Glutamatergic neuron (in vitro differentiated cells): ENCODE measurements at regions not wholly inside any gene's neighbourhood (a gene's known extent, or its start where the extent isn't known, plus 50 kb on each side); places are given as distances from the start of the nearest gene placed in this dataset.

ENCODE experiments used
- DNase-seq: peaks from one replicate; pipeline ENCODE4 v3.0.0; 2022
- H3K27ac Mint-ChIP-seq: one replicate; pipeline ENCODE4 v1.8.0; 2020; ENCODE audit warnings: mild to moderate bottlenecking, mixed read lengths, inconsistent platforms; ENCODE audit not compliant: unreplicated experiment
- H3K27me3 Mint-ChIP-seq: one replicate; pipeline ENCODE4 v1.8.0; 2020; ENCODE audit warnings: mild to moderate bottlenecking, moderate library complexity, mixed read lengths, inconsistent platforms; ENCODE audit not compliant: unreplicated experiment
- H3K36me3 Mint-ChIP-seq: one replicate; pipeline ENCODE4 v1.8.0; 2020; ENCODE audit warnings: mild to moderate bottlenecking, mixed read lengths, inconsistent platforms; ENCODE audit not compliant: unreplicated experiment
- H3K4me1 Mint-ChIP-seq: one replicate; pipeline ENCODE4 v1.8.0; 2020; ENCODE audit warnings: mild to moderate bottlenecking, low read depth, mixed read lengths, inconsistent platforms; ENCODE audit not compliant: unreplicated experiment
- H3K4me3 Mint-ChIP-seq: one replicate; pipeline ENCODE4 v1.8.0; 2020; ENCODE audit warnings: mild to moderate bottlenecking, mixed read lengths, inconsistent platforms; ENCODE audit not compliant: unreplicated experiment
- H3K9me3 Mint-ChIP-seq: one replicate; pipeline ENCODE4 v1.8.0; 2020; ENCODE audit warnings: mild to moderate bottlenecking, moderate library complexity, mixed read lengths, inconsistent platforms; ENCODE audit not compliant: unreplicated experiment
- TF ChIP-seq, protein P1 (sequence below): fragments of 200-600 bp; sonication (generic); IDR thresholded peaks from one replicate; pipeline ENCODE4 v1.5.0; 2021; ENCODE audit not compliant: partially characterized antibody, unreplicated experiment

DNA sequence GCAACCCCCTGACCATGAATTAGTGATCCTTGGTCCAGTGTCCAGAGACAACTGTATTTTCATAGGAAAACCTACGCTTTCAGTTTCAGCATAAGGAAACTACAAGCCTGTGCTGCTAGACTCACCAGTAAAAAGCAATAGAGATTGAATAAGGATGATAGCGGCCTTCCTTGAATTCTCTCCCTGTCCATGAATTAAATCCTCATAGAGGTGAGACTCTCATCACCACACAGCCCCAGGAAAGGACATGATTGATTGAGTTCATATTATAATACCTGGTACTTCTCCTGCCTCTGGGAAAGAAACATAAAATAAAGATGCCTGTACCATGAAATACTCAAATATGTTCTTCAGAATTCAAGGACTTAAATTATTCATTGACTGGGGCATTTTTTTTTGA, 146.3 kb upstream of the SPOPL start:
- DNase-seq = no peak
- Mint-ChIP-seq H3K27ac (no peak overlapping the region), H3K36me3 (no peaks in the 10 kb centered on the region), H3K9me3 (no peaks in the 10 kb centered on the region), H3K4me1 (no peaks in the 10 kb centered on the region), H3K4me3 (no peak overlapping the region), H3K27me3 (no peaks in the 10 kb centered on the region)
- TF ChIP-seq, protein P1, sequence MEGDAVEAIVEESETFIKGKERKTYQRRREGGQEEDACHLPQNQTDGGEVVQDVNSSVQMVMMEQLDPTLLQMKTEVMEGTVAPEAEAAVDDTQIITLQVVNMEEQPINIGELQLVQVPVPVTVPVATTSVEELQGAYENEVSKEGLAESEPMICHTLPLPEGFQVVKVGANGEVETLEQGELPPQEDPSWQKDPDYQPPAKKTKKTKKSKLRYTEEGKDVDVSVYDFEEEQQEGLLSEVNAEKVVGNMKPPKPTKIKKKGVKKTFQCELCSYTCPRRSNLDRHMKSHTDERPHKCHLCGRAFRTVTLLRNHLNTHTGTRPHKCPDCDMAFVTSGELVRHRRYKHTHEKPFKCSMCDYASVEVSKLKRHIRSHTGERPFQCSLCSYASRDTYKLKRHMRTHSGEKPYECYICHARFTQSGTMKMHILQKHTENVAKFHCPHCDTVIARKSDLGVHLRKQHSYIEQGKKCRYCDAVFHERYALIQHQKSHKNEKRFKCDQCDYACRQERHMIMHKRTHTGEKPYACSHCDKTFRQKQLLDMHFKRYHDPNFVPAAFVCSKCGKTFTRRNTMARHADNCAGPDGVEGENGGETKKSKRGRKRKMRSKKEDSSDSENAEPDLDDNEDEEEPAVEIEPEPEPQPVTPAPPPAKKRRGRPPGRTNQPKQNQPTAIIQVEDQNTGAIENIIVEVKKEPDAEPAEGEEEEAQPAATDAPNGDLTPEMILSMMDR = no peak

DNA sequence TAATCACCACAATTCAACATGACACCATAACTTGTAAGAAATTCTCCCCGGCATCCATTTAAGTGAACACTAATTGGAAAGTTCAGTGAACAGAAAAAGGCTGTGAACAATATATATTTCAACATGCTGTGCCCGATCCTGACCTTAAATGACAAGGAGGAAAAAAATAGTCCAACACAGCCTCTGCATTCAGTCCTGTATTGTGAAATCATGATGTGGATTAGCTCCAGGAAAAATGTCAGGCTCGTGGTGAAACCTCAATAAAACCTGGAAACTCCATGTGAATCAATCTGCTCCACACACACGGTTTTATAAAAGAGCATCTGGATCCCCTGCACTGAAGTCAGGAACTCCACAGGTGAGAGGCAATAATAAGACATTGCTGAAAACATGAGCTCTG, 145.4 kb upstream of the SPOPL start:
- H3K9me3 Mint-ChIP-seq = no peaks in the 10 kb centered on the region
- H3K4me3 Mint-ChIP-seq = no peak overlapping the region
- no peaks in the 10 kb centered on the region for H3K27me3 Mint-ChIP-seq
- DNase-seq = no peak
- TF ChIP-seq, protein P1 = no peak
- no peak overlapping the region for H3K27ac Mint-ChIP-seq
- no peaks in the 10 kb centered on the region for H3K4me1 Mint-ChIP-seq
- H3K36me3 Mint-ChIP-seq = no peaks in the 10 kb centered on the region

DNA sequence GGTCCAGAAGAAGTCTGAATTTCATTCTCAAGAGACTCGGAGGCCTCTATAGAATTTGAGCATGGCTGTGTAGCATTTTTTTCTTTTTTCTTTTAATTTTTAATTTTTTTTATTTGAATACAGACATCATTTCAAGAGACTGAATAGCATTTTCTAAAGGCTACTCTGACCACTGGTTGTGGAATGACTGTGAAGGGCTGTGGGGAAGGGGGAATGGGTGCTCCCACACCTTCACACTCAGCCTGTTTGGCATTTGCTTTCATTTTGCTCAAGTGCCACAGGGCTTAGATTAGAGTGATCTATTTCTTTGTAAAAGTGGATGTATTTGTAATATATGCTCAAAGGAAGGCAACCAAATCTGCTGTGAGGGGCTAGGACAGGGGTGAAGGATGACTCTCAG, 142.0 kb upstream of the SPOPL start:
- H3K4me1 Mint-ChIP-seq = no peaks in the 10 kb centered on the region
- TF ChIP-seq, protein P1 = no peak
- H3K9me3 Mint-ChIP-seq = no peaks in the 10 kb centered on the region
- no peaks in the 10 kb centered on the region for H3K36me3 Mint-ChIP-seq
- DNase-seq = no peak
- H3K4me3 Mint-ChIP-seq = no peak overlapping the region
- no peak overlapping the region for H3K27ac Mint-ChIP-seq
- no peaks in the 10 kb centered on the region for H3K27me3 Mint-ChIP-seq

DNA sequence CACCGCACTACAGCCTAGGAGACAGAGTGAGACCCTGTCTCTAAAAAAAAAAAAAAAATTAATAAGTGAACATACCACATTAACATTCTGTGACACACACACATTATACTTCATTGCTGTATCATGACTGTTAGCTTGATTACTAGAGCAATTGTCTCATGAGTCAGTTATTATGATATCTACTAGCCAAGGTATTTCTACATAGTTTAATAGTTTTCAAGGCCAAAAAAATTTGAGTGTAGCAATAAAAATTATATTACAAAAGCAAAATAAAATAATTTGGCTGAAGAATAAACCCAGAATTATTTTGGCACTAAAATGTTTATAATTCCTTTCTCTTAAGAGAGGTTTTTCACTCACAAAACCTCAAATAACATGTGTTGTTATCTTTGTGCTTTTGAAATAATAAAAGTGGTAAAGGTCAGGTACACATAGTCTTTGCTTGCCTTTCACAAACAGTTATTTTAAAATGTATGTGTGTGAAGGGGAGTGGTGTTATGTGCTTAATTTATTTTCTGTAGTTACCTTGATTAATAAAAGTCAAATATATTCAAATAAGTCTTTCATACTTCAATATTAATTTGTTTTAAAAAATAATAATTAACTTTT, 136.9 kb upstream of the SPOPL start:
- no peaks in the 10 kb centered on the region for H3K4me1 Mint-ChIP-seq

GRCh38 chr2:138365581-138365980, 136.0 kb upstream of the SPOPL start:
- Mint-ChIP-seq H3K4me3 (no peak overlapping the region), H3K27me3 (no peaks in the 10 kb centered on the region), H3K9me3 (no peaks in the 10 kb centered on the region), H3K36me3 (no peaks in the 10 kb centered on the region), H3K27ac (no peak overlapping the region), H3K4me1 (no peaks in the 10 kb centered on the region)
- TF ChIP-seq, protein P1 = no peak
- DNase-seq = no peak

More for the DNA sequence above, 136.9 kb upstream of the SPOPL start:
- DNase-seq = no peak
- TF ChIP-seq, protein P1 = no peak
- Mint-ChIP-seq H3K36me3 (no peaks in the 10 kb centered on the region), H3K27me3 (no peaks in the 10 kb centered on the region), H3K27ac (no peak overlapping the region), H3K4me3 (no peak overlapping the region), H3K9me3 (no peaks in the 10 kb centered on the region)
